GM12891 (cell line): ENCODE measurements at regions not wholly inside any gene's neighbourhood (a gene's known extent, or its start where the extent isn't known, plus 50 kb on each side); places are given as distances from the start of the nearest gene placed in this dataset.

Experiments used
- POLR2A ChIP-seq: IDR thresholded peaks from 2 replicates; pipeline ENCODE4 v1.6.1; 2011; ENCODE audit warnings: low read depth, low read length, control low read depth
- POLR2AphosphoS5 ChIP-seq: IDR thresholded peaks from 2 replicates; pipeline ENCODE4 v1.6.1; 2011; ENCODE audit warnings: low read depth, low read length, control low read depth

- TF ChIP-seq POLR2A (no peak), POLR2AphosphoS5 (no peak)
These were observed 111.5 kb upstream of the SLC45A1 start for GRCh38 chr1:8206391-8206790.
